Glutamatergic neuron (in vitro differentiated cells): ENCODE measurements at regions not wholly inside any gene's neighbourhood (a gene's known extent, or its start where the extent isn't known, plus 50 kb on each side); places are given as distances from the start of the nearest gene placed in this dataset.

ENCODE experiments used
- DNase-seq: peaks from one replicate; pipeline ENCODE4 v3.0.0; 2022
- H3K27ac Mint-ChIP-seq: one replicate; pipeline ENCODE4 v1.8.0; 2020; ENCODE audit warnings: mild to moderate bottlenecking, mixed read lengths, inconsistent platforms; ENCODE audit not compliant: unreplicated experiment
- H3K27me3 Mint-ChIP-seq: one replicate; pipeline ENCODE4 v1.8.0; 2020; ENCODE audit warnings: mild to moderate bottlenecking, moderate library complexity, mixed read lengths, inconsistent platforms; ENCODE audit not compliant: unreplicated experiment
- H3K36me3 Mint-ChIP-seq: one replicate; pipeline ENCODE4 v1.8.0; 2020; ENCODE audit warnings: mild to moderate bottlenecking, mixed read lengths, inconsistent platforms; ENCODE audit not compliant: unreplicated experiment
- H3K4me1 Mint-ChIP-seq: one replicate; pipeline ENCODE4 v1.8.0; 2020; ENCODE audit warnings: mild to moderate bottlenecking, low read depth, mixed read lengths, inconsistent platforms; ENCODE audit not compliant: unreplicated experiment
- H3K4me3 Mint-ChIP-seq: one replicate; pipeline ENCODE4 v1.8.0; 2020; ENCODE audit warnings: mild to moderate bottlenecking, mixed read lengths, inconsistent platforms; ENCODE audit not compliant: unreplicated experiment
- H3K9me3 Mint-ChIP-seq: one replicate; pipeline ENCODE4 v1.8.0; 2020; ENCODE audit warnings: mild to moderate bottlenecking, moderate library complexity, mixed read lengths, inconsistent platforms; ENCODE audit not compliant: unreplicated experiment
- TF ChIP-seq, protein P1 (sequence below): fragments of 200-600 bp; sonication (generic); IDR thresholded peaks from one replicate; pipeline ENCODE4 v1.5.0; 2021; ENCODE audit not compliant: partially characterized antibody, unreplicated experiment

DNA sequence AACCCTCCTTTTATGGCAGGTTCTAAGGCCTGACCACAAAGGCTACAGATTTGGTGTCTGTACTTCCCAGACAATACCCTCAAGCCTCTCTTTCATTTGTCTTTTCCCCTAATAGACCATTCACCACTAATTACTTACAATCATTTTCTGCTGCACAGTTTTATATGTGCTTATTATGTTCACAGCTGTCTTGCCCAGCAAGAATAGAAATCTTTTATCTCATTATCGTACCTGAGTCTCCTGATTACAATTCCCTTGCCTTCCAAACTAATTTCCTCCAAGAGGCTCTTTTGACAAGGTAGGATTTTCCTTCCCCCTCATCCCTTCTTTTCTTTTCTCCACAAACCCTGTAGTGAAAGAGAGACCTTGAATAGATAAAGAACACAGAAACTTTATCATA is 352.5 kb upstream of the FMR1 start:
- no peak for DNase-seq
- Mint-ChIP-seq H3K4me1 (no peaks in the 10 kb centered on the region), H3K9me3 (no peaks in the 10 kb centered on the region)

DNA sequence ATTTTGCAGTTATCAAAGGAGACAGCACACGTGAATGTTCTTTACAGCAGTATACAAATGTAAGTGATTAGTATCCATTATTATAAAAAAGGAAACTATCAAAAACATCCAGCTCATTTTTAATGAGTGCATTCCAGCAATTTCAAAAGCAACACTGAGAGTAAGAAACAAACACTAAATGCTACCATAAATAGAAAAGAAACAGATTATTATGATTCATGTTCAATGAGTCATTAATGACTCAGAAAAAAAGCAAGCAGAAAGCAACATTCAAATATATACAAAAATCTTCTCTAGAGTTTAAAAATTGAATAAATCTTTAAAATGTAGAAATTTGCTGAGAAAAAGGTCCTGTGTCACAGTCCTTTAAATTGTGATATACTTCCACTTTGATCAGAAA is 346.5 kb upstream of the FMR1 start:
- H3K27me3 Mint-ChIP-seq: no peaks in the 10 kb centered on the region
- H3K36me3 Mint-ChIP-seq: no peaks in the 10 kb centered on the region
- no peaks in the 10 kb centered on the region for H3K4me1 Mint-ChIP-seq
- H3K9me3 Mint-ChIP-seq: no peaks in the 10 kb centered on the region
- TF ChIP-seq, protein P1, sequence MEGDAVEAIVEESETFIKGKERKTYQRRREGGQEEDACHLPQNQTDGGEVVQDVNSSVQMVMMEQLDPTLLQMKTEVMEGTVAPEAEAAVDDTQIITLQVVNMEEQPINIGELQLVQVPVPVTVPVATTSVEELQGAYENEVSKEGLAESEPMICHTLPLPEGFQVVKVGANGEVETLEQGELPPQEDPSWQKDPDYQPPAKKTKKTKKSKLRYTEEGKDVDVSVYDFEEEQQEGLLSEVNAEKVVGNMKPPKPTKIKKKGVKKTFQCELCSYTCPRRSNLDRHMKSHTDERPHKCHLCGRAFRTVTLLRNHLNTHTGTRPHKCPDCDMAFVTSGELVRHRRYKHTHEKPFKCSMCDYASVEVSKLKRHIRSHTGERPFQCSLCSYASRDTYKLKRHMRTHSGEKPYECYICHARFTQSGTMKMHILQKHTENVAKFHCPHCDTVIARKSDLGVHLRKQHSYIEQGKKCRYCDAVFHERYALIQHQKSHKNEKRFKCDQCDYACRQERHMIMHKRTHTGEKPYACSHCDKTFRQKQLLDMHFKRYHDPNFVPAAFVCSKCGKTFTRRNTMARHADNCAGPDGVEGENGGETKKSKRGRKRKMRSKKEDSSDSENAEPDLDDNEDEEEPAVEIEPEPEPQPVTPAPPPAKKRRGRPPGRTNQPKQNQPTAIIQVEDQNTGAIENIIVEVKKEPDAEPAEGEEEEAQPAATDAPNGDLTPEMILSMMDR: no peak
- H3K4me3 Mint-ChIP-seq: no peak overlapping the region
- no peak for DNase-seq
- H3K27ac Mint-ChIP-seq: no peak overlapping the region

More for the DNA sequence above, 352.5 kb upstream of the FMR1 start:
- no peak overlapping the region for H3K4me3 Mint-ChIP-seq
- TF ChIP-seq, protein P1: no peak
- no peak overlapping the region for H3K27ac Mint-ChIP-seq
- no peaks in the 10 kb centered on the region for H3K36me3 Mint-ChIP-seq
- H3K27me3 Mint-ChIP-seq: no peaks in the 10 kb centered on the region

DNA sequence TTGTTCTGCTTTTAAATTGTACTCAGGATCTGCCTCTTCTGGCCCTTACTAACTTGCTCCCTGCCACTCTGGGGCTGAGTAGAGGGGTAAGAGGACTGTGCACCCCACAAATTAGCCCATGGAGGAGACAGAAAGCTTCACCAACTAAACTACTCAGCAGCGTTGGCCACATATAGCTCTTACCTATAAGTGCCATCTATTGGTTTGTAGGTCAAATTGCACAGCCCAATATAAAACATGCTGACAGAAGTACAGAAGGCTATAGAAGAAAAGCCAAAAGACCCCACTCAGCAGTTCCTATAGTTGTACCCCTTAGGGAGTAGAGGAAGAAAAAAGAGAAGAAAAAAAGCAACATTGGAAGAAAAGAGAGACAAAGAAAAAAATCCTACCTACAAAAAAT is 341.2 kb upstream of the FMR1 start:
- H3K9me3 Mint-ChIP-seq: no peaks in the 10 kb centered on the region

DNA sequence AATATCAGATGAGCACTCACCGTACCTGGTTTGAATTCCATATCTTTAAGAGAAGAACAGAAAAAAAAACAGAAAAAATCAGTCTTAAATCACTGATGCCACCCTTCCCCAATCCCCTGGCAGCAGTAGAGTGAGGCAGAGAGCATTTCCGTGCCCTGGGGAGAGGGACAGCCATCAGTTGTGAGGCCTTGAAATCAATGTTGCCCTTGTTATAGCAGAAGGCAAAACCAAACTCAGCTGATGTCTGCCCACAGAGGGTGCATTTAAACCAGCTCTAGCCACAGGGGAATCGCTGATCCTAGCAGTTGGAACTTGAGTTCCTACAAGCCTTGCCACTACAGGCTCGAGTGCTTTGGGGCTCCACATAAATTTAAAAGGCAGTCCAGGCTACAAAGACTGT is 338.5 kb upstream of the FMR1 start:
- Mint-ChIP-seq H3K36me3 (no peaks in the 10 kb centered on the region), H3K9me3 (no peaks in the 10 kb centered on the region), H3K27ac (no peak overlapping the region), H3K4me1 (peaks cover 5% of the 10 kb centered on the region), H3K4me3 (no peak overlapping the region), H3K27me3 (no peaks in the 10 kb centered on the region)
- no peak for DNase-seq
- TF ChIP-seq, protein P1: no peak

More for the DNA sequence above, 341.2 kb upstream of the FMR1 start:
- Mint-ChIP-seq H3K4me3 (no peak overlapping the region), H3K4me1 (peaks cover 5% of the 10 kb centered on the region), H3K36me3 (no peaks in the 10 kb centered on the region), H3K27ac (no peak overlapping the region), H3K27me3 (no peaks in the 10 kb centered on the region)
- TF ChIP-seq, protein P1: no peak
- no peak for DNase-seq

DNA sequence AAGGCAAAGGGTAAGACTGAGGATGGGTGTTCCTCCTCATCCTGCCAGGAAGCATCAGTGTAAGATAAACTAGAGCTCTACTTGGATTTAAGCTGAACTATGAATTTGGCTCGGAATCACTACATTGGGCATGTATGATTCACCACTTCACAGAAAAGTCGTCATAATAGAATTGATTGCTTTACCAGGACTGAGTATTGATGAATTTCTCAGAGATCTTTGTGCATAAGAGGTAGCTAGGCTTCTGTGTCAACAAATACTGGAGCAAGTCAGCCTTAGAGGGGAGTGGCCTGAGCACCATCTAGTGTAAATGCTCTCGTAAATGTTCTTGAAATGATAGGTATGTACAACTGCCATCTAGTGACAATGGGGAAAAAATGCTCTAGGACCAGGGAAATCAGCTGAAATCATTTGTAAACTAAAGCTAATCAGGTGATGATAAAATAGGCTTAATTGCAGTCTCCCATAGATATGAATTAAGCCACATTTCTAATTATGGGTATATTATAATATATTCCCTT is 309.5 kb upstream of the FMR1 start:
- DNase-seq: no peak
- no peak overlapping the region for H3K4me3 Mint-ChIP-seq
- H3K36me3 Mint-ChIP-seq: no peaks in the 10 kb centered on the region
- TF ChIP-seq, protein P1: no peak
- no peak overlapping the region for H3K27ac Mint-ChIP-seq
- no peaks in the 10 kb centered on the region for H3K4me1 Mint-ChIP-seq
- H3K9me3 Mint-ChIP-seq: no peaks in the 10 kb centered on the region
- no peaks in the 10 kb centered on the region for H3K27me3 Mint-ChIP-seq
